PC-3 (cell line): ENCODE measurements at regions not wholly inside any gene's neighbourhood (a gene's known extent, or its start where the extent isn't known, plus 50 kb on each side); places are given as distances from the start of the nearest gene placed in this dataset.

Experiments
- CTCF ChIP-seq: fragments of 300-600 bp; sonication (generic); conservative IDR thresholded peaks from 2 replicates; pipeline ENCODE4 v1.5.1; 2017; ENCODE audit warnings: antibody characterized with exemption, low read depth, mild to moderate bottlenecking, low read length
- EZH2 ChIP-seq: fragments of 300-600 bp; sonication (generic); IDR thresholded peaks from one replicate; pipeline ENCODE4 v1.6.1; 2017; ENCODE audit warnings: antibody characterized with exemption, mild to moderate bottlenecking, low read length; ENCODE audit not compliant: unreplicated experiment
- EZH2phosphoT487 ChIP-seq: fragments of 300-600 bp; sonication (generic); IDR thresholded peaks from 2 replicates; pipeline ENCODE4 v1.6.1; 2018; ENCODE audit warnings: mild to moderate bottlenecking, antibody characterized with exemption, low read length, borderline replicate concordance

GRCh38 chr5:4847766-4848165 is 292.4 kb upstream of the ADAMTS16 start:
- no peak for TF ChIP-seq CTCF
- no peak for TF ChIP-seq EZH2
- no peak for TF ChIP-seq EZH2phosphoT487
